KOPT-K1 (cell line): ENCODE measurements at regions not wholly inside any gene's neighbourhood (a gene's known extent, or its start where the extent isn't known, plus 50 kb on each side); places are given as distances from the start of the nearest gene placed in this dataset.

Experiments used
- H3K27ac ChIP-seq: fragments of 200-600 bp; sonication (generic); 2 replicates; pipeline ENCODE4 v1.5.1; 2016; ENCODE audit warnings: antibody characterized with exemption, mild to moderate bottlenecking, low read depth, low read length; ENCODE audit not compliant: poor library complexity, severe bottlenecking
- H3K36me3 ChIP-seq: fragments of 200-600 bp; sonication (generic); 2 replicates; pipeline ENCODE4 v1.5.1; 2017; ENCODE audit warnings: antibody characterized with exemption, mild to moderate bottlenecking, low read length, moderate library complexity; ENCODE audit not compliant: insufficient read depth
- H3K9me3 ChIP-seq: fragments of 200-600 bp; sonication (generic); 2 replicates; pipeline ENCODE4 v1.5.1; 2017; ENCODE audit warnings: antibody characterized with exemption, low read length, mild to moderate bottlenecking; ENCODE audit not compliant: insufficient read depth, poor library complexity, severe bottlenecking

DNA sequence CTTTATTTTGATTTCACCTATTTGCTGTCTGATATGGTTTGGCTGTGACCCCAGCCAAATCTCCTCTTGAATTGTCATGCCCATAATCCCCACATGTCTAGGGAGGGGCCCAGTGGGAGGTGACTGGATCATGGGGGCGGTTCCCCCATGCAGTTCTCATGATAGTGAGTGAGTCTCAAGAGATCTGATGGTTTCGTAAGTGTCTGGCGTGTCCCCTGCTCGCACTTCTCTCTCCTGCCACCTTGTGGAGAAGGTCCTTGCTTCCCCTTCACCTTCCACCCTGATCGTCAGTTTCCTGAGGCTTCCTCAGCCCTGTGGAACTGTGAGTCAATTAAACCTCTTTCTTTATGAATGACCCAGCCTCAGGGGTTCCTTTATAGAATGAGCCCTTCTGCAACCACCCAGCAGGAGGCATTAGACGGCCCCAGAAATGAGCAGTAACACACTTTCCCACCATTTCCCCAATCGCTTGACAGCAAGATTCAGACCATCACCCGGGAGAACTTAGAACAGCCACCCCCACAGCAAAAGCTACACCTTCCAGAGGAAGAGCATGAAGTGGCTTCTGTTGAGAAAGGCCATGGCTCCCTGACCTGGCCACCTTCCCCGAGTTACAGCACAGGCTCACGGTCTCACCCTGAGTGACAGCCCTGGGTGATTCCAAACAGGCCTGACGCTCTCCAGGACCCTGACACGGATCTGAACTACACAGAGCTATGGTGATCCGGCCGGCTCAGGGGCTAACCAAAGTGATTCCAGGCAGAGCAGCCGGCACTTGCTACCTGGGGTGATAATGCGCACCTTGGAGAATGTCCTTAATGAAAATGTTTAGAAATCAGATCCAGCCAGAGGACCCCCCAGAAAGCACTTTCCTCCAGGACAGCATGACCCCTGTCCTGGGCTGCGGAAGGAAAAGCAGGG lies 131.2 kb upstream of the CDH4 start:
- Histone ChIP-seq H3K9me3 (no peaks in the 10 kb centered on the region), H3K27ac (no peak overlapping the region), H3K36me3 (no peaks in the 10 kb centered on the region)

DNA sequence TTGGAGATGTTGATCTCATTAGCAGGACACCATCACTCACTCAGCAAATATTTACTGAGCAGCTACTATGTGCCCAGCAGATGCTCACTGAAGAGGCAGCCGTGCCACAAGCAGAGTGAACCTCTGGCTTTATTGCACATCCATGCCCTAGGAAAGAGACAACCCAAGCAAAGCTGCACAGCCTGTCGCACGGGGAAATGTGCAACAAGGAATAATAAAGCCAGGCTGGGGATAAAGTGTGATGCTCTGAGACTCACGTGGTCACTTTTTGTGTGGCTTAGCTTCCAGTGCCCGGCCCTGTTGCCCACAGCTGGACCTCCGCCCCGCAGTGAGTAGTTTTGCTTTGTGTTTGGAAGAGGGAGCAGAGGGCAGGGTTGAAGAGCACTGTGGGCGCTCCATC lies 130.4 kb upstream of the CDH4 start:
- H3K27ac ChIP-seq: no peak overlapping the region
- no peaks in the 10 kb centered on the region for H3K9me3 ChIP-seq
- no peaks in the 10 kb centered on the region for H3K36me3 ChIP-seq

- Histone ChIP-seq H3K36me3 (no peaks in the 10 kb centered on the region), H3K27ac (no peak overlapping the region), H3K9me3 (no peaks in the 10 kb centered on the region)
Measured at GRCh38 chr20:61123286-61123685, 128.8 kb upstream of the CDH4 start.

DNA sequence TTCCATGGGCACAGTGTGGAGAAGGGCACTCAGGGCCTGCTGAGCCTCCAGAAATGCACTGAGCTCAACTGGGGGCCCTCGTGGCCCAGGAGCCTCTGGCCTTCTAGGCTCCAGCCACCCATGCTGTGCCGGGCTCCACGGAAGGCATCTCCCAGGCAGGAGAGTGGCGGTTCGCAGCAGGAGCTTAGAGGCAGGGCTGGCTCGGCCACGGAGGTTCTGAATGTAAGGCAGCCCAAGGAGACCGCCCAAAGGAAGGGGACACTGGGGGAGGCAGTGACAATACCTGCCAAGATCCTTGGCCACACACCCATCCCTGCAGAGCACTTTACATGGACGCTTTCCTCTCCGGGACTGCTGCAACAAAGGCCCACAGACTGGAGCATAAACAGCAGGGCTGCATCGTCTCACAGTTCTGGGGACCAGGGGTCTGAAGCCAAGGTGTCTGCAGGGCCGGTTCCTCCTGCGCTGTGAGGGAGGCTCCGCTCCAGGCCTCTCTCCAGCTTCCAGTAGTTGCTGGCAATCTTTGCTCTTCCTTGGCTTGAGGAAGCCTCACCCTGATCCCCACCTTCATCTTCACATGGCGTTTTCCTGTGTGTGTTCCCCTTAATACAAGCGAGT lies 128.2 kb upstream of the CDH4 start:
- no peaks in the 10 kb centered on the region for H3K36me3 ChIP-seq
- H3K9me3 ChIP-seq: no peaks in the 10 kb centered on the region
- no peak overlapping the region for H3K27ac ChIP-seq

GRCh38 chr20:61125076-61125475 lies 127.0 kb upstream of the CDH4 start:
- Histone ChIP-seq H3K36me3 (no peaks in the 10 kb centered on the region), H3K27ac (no peak overlapping the region), H3K9me3 (no peaks in the 10 kb centered on the region)

DNA sequence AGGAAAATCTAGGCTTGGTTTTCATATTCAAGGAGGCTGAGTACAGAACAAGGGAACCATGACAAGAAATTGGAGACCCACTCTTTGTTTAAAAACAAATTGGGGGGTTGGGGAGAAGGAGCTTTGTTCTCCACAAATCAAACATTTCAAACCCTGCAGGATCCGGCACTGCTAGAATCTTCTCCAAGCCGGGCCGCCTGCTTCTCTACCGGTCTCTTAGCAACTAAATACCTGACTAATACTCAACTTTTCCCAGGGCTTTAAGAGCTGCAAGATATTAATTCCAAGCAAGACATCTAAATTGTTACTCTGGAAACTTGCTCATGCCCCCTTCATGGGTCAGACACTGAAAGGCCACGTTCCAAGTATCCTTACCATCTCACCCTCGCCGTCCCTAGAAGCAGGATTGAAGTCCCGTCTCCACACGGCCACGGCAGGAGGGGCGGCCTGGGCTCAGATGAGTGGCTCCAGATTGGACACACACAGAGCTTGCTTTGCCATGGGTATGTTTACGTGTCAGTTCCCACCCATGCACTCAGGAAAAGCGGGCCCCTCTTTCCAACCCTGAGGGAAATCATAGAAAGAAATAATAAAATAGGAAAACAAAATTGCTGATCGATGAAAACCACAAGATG lies 126.4 kb upstream of the CDH4 start:
- no peak overlapping the region for H3K27ac ChIP-seq

GRCh38 chr20:61126369-61127195 lies 125.5 kb upstream of the CDH4 start:
- H3K27ac ChIP-seq: no peak overlapping the region
- H3K36me3 ChIP-seq: no peaks in the 10 kb centered on the region
- H3K9me3 ChIP-seq: no peaks in the 10 kb centered on the region

More for the DNA sequence above, 126.4 kb upstream of the CDH4 start:
- no peaks in the 10 kb centered on the region for H3K9me3 ChIP-seq
- no peaks in the 10 kb centered on the region for H3K36me3 ChIP-seq

DNA sequence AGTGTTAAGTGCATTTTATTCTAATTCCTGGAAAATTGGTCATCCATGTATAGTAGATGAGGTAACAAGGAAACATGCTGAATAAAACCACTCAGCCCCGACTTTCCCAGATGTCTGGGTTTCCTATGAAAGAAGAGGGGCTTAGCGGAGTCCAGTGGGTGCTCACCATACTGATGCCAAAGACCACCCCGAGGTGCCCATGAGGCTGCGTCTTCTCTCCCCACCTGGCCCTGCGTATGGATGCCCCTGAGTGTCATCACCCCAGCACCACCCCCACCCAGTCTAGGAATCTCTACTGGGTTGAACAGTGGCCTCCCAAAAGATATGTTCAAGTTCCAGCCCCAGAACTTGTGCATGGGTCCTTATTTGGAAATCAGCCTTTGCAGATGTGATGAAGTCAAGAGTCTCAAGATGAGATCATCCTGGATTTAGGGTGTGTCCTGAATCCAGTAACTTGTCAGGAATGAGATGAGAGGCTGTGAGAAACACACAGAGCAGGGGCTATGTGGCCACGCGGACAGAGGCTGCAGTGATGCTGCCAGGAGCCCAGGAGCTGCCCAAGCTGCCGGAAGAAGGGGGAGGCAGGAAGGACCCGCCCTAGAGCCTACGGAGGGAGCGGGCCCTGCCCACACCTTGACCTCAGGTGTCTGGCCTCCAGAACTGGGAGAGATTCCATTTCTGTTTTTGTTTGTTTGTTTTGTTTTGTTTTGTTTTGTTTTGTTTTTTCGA lies 124.6 kb upstream of the CDH4 start:
- Histone ChIP-seq H3K27ac (no peak overlapping the region), H3K9me3 (no peaks in the 10 kb centered on the region), H3K36me3 (no peaks in the 10 kb centered on the region)

GRCh38 chr20:61128701-61129269 lies 123.3 kb upstream of the CDH4 start:
- no peaks in the 10 kb centered on the region for H3K9me3 ChIP-seq
- H3K27ac ChIP-seq: no peak overlapping the region
- H3K36me3 ChIP-seq: no peaks in the 10 kb centered on the region

- Histone ChIP-seq H3K27ac (no peak overlapping the region), H3K9me3 (no peaks in the 10 kb centered on the region), H3K36me3 (no peaks in the 10 kb centered on the region)
Measured at GRCh38 chr20:61129311-61129710, 122.8 kb upstream of the CDH4 start.

GRCh38 chr20:61130156-61130555 lies 121.9 kb upstream of the CDH4 start:
- Histone ChIP-seq H3K9me3 (no peaks in the 10 kb centered on the region), H3K27ac (no peak overlapping the region), H3K36me3 (no peaks in the 10 kb centered on the region)

DNA sequence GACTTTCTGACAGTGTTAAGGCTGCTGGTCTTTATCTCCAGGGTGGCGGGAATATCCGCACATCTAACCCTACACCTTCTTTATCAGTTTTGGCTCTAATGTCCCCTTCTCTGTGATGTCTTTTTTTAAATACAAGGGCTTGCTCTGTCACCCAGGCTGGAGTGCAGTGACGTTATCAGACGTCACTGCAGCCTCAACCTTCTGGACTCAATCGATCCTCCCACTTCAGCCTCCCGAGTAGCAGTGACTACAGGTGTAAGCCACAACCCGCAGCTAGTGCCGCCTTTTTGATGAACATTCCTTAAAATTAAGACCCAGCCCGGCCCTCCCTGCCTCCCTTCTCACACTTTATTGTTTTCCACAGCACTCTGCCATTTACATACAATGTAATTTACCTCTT lies 120.1 kb upstream of the CDH4 start:
- Histone ChIP-seq H3K27ac (no peak overlapping the region), H3K9me3 (no peaks in the 10 kb centered on the region), H3K36me3 (no peaks in the 10 kb centered on the region)

DNA sequence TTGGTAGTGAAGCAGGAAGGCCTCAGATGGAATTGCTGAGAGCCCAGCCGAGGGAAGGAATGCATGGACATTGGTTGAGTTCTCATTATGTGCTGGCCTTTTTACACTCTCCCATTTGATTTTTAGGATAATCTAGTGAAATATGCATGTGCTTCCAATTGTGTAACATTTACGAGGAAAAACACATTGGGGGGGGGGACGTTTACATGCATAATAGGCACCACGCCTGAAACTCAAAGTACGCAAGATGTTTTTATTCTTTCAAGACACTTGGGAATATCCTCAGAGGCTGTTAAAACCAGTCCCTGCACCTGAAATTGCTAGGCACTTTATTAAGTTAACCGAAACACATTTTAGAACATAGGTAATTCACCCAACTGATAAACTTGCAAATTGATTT lies 118.5 kb upstream of the CDH4 start:
- no peak overlapping the region for H3K27ac ChIP-seq
- no peaks in the 10 kb centered on the region for H3K9me3 ChIP-seq
- no peaks in the 10 kb centered on the region for H3K36me3 ChIP-seq
